ENCODE measurements at regions not wholly inside any gene's neighbourhood (a gene's known extent, or its start where the extent isn't known, plus 50 kb on each side); places are given as distances from the start of the nearest gene placed in this dataset.
A peak's percentile ranks its signal among the peaks of the same experiment; 100 is the strongest.

- no peak overlapping the region for H3K9ac ChIP-seq (ENCODE audit: low read length)
- H2AFZ ChIP-seq (ENCODE audit: low read depth, low read length): no peak overlapping the region
- H3K27me3 ChIP-seq (ENCODE audit: insufficient read depth, low read depth, low read length): no peaks in the 10 kb centered on the region
- H3K9me3 ChIP-seq (ENCODE audit: low read length): no peaks in the 10 kb centered on the region
- peak; percentile 35 for TF ChIP-seq RAD21 (conservative IDR thresholded peaks at IDR 0.05)
- TF ChIP-seq SMC3 (conservative IDR thresholded peaks at IDR 0.05; ENCODE audit: poor library complexity): no peak
- peak; percentile 25 for TF ChIP-seq CTCF (IDR thresholded peaks at IDR 0.05; ENCODE audit: poor library complexity, severe bottlenecking)
- H3K79me2 ChIP-seq (replicated peaks; ENCODE audit: insufficient read depth, low read length): no peaks in the 10 kb centered on the region
- no peaks in the 10 kb centered on the region for H3F3A ChIP-seq (ENCODE audit: insufficient read depth, low read length, poor library complexity, severe bottlenecking)
- no peaks in the 10 kb centered on the region for H3K9me2 ChIP-seq (ENCODE audit: insufficient read depth, low read length)
- no peak overlapping the region for H3K27ac ChIP-seq (ENCODE audit: low read length)
- H3K36me3 ChIP-seq (ENCODE audit: insufficient read depth, low read length): no peaks in the 10 kb centered on the region
- no peak overlapping the region for H3K4me3 ChIP-seq (ENCODE audit: low read length)
- H4K20me1 ChIP-seq (ENCODE audit: insufficient read depth): no peaks in the 10 kb centered on the region
- H3K4me2 ChIP-seq (ENCODE audit: low read length): no peak overlapping the region
Measured at GRCh38 chr20:11546939-11547338, 370.8 kb upstream of the BTBD3 start.

- Histone ChIP-seq H3K9me2 (ENCODE audit: insufficient read depth, low read length) (no peaks in the 10 kb centered on the region), H3K36me3 (ENCODE audit: insufficient read depth, low read length) (no peaks in the 10 kb centered on the region), H2AFZ (ENCODE audit: low read depth, low read length) (no peak overlapping the region), H3K79me2 (replicated peaks; ENCODE audit: insufficient read depth, low read length) (no peaks in the 10 kb centered on the region), H3K4me3 (ENCODE audit: low read length) (no peak overlapping the region), H3K27ac (ENCODE audit: low read length) (no peak overlapping the region), H3K27me3 (ENCODE audit: insufficient read depth, low read depth, low read length) (no peaks in the 10 kb centered on the region), H3F3A (ENCODE audit: insufficient read depth, low read length, poor library complexity, severe bottlenecking) (no peaks in the 10 kb centered on the region), H3K9ac (ENCODE audit: low read length) (no peak overlapping the region), H3K4me2 (ENCODE audit: low read length) (no peak overlapping the region), H4K20me1 (ENCODE audit: insufficient read depth) (no peaks in the 10 kb centered on the region), H3K9me3 (ENCODE audit: low read length) (no peaks in the 10 kb centered on the region)
- TF ChIP-seq CTCF (IDR thresholded peaks at IDR 0.05; ENCODE audit: poor library complexity, severe bottlenecking) (no peak), MXI1 (conservative IDR thresholded peaks at IDR 0.05; ENCODE audit: poor library complexity, severe bottlenecking) (no peak), RAD21 (conservative IDR thresholded peaks at IDR 0.05) (no peak), EP300 (conservative IDR thresholded peaks at IDR 0.05; ENCODE audit: poor library complexity, severe bottlenecking) (no peak), REST (IDR thresholded peaks at IDR 0.05; ENCODE audit: borderline replicate concordance) (no peak), SMC3 (conservative IDR thresholded peaks at IDR 0.05; ENCODE audit: poor library complexity) (no peak), POLR2AphosphoS5 (IDR thresholded peaks at IDR 0.05) (no peak), TAF1 (IDR thresholded peaks at IDR 0.05; ENCODE audit: low read depth) (no peak), EZH2 (IDR thresholded peaks at IDR 0.05; ENCODE audit: borderline replicate concordance, insufficient read depth, low read length, poor library complexity, severe bottlenecking) (no peak)
Measured at GRCh38 chr20:11549172-11550103, 368.3 kb upstream of the BTBD3 start.

Measured in neural cell (in vitro differentiated cells).